Pancreas (tissue), 10 donors: ENCODE measurements at regions not wholly inside any gene's neighbourhood (a gene's known extent, or its start where the extent isn't known, plus 50 kb on each side); places are given as distances from the start of the nearest gene placed in this dataset.

Experiments used
- ATAC-seq, 4 donors: fragments of 200-7000 bp; cut with Tn5 transposase; one replicate each; pipeline versions ENCODE4 v1.8.0 to v1.9.1; 2020; ENCODE audit warnings: mild to moderate bottlenecking in 4 of 4, moderate library complexity in 4 of 4
- DNase-seq, 6 donors: peaks; one replicate each; pipeline ENCODE4 v3.0.0-alpha.2; 2020
- FAIRE-seq: peaks from 2 replicates; lab custom pipeline; 2012; peaks lifted over from hg19 to GRCh38; lab: Jason Lieb, UNC
- H3K27ac ChIP-seq, 4 donors: fragments of 200-600 bp; sonication (generic); 1 replicate in 3 of 4; 2 replicates in 1 of 4; pipeline versions ENCODE4 v1.5.0 to v1.8.0; 2020
- H3K27me3 ChIP-seq, 4 donors: fragments of 200-600 bp; one replicate each; pipeline ENCODE4 v1.8.0; 2021
- H3K36me3 ChIP-seq, 3 donors: fragments of 200-600 bp; sonication (generic) in 1 of 3; one replicate each; pipeline versions ENCODE4 v1.5.0 to v1.8.0; 2020 to 2021
- H3K4me1 ChIP-seq, 3 donors: fragments of 200-600 bp; one replicate each; pipeline ENCODE4 v1.8.0; 2021
- H3K4me3 ChIP-seq, 4 donors: fragments of 200-600 bp; sonication (generic) in 2 of 4; one replicate each; pipeline versions ENCODE4 v1.5.0 to v1.8.0; 2020 to 2021
- H3K9me3 ChIP-seq, 4 donors: fragments of 200-600 bp; one replicate each; pipeline ENCODE4 v1.8.0; 2021
- WGBS, 2 donors: extraction: QIAGEN DNeasy Blood & Tissue Kit; methylation state at CpG; one replicate each; pipeline ENCODE4 v1.1.7; 2013; 5-methylcytosine and 5-hydroxymethylcytosine counted together
- intact Hi-C, 3 donors: fragments of 100-400 bp; cut with DNase I; formaldehyde crosslinking; loops; one replicate each; pipeline versions ENCODE4 v1.11.1 to v1.14.2; 2022
- TF ChIP-seq, protein P1 (sequence below), 4 donors: fragments of 200-600 bp; sonication (generic) in 3 of 4; IDR thresholded peaks; one replicate each; pipeline versions ENCODE4 v1.5.0 to v1.8.0; 2021; ENCODE audit warnings: antibody characterized with exemption in 4 of 4
- donor health status: healthy with polysubstance abuse.
- donor health status: DM: no; HTN: no; CAD: no; lungs with moderate emphysema.
- donor health status: DM: no; HTN: no; CAD: no.
- donor health status: control.
- donor health status: control.
- donor health status: Bipolar disorder and iron deficiency.
- donor health status: DM: yes; HTN: yes; CAD: no.
- donor health status: DM: no; HTN: no; CAD: no.
- donor health status: DM: no; HTN: no; CAD: no.
- donor health status: DM: yes; HTN: yes; CAD: no.

DNA sequence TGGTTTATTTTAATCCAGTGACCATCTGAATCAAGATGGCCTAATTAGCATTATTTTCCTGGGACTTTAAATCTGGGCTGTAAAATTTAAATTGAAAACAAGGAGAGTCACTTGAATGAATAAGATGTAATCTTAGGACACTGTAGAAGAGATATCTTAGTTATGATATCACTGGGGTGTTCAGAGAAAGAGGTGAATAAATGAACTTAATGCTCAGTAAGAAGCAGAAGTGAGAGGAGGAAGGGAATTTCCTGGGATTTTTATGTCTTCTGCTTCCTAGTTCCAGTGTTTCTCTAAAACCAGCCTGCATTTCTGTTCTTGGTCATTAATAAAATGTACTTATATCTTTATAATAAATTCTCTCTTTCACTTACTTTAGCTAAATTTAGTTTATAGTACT, 136.8 kb upstream of the PTPRK start:
- Histone ChIP-seq H3K4me3 (no peak overlapping the region), H3K36me3 (no peaks in the 10 kb centered on the region), H3K4me1 (no peaks in the 10 kb centered on the region), H3K27ac (no peak overlapping the region), H3K9me3 (no peaks in the 10 kb centered on the region), H3K27me3 (no peaks in the 10 kb centered on the region)
- no peak for FAIRE-seq
- TF ChIP-seq, protein P1, sequence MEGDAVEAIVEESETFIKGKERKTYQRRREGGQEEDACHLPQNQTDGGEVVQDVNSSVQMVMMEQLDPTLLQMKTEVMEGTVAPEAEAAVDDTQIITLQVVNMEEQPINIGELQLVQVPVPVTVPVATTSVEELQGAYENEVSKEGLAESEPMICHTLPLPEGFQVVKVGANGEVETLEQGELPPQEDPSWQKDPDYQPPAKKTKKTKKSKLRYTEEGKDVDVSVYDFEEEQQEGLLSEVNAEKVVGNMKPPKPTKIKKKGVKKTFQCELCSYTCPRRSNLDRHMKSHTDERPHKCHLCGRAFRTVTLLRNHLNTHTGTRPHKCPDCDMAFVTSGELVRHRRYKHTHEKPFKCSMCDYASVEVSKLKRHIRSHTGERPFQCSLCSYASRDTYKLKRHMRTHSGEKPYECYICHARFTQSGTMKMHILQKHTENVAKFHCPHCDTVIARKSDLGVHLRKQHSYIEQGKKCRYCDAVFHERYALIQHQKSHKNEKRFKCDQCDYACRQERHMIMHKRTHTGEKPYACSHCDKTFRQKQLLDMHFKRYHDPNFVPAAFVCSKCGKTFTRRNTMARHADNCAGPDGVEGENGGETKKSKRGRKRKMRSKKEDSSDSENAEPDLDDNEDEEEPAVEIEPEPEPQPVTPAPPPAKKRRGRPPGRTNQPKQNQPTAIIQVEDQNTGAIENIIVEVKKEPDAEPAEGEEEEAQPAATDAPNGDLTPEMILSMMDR (IDR thresholded peaks at IDR 0.05): no peak
- ATAC-seq: peak in 1 of 4 donors; percentile 36
- intact Hi-C loops: no loop called here
- DNase-seq: no peak

DNA sequence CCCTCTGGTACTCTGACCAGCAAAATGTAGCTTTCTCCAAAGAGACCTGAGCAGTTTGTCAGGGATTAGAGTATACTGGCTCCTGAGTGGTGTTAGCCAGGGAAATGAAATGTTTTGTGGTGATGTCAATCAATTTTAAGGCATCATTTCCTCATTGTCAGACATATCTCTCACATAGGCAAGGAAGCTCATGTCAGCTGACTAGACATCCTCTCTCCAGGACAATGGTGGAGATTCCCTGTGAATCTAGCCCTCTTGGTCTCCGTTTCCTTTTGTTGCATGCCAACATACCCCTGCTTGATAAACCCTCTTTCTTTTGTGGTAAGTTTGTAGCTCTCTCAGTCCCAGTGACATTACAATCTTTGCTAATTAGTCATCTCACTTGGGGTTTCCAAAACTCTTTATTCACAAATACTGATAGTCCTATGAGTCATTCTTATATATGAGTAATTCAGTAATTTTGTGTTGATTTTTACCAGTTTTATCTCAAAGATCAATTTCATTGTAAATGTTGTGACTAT, 135.6 kb upstream of the PTPRK start:
- Histone ChIP-seq H3K36me3 (no peaks in the 10 kb centered on the region), H3K27ac (no peak overlapping the region), H3K4me3 (no peak overlapping the region), H3K27me3 (no peaks in the 10 kb centered on the region), H3K4me1 (no peaks in the 10 kb centered on the region), H3K9me3 (no peaks in the 10 kb centered on the region)
- DNase-seq (no peak), FAIRE-seq (peak; percentile 59), ATAC-seq (peak in 2 of 4 donors; percentile 72 to 74)
- TF ChIP-seq, protein P1 (IDR thresholded peaks at IDR 0.05): no peak
- WGBS, 2 donors: 62 to 68% methylated on average over 1 of the region's 1 CpG
- intact Hi-C loops: no loop called here

DNA sequence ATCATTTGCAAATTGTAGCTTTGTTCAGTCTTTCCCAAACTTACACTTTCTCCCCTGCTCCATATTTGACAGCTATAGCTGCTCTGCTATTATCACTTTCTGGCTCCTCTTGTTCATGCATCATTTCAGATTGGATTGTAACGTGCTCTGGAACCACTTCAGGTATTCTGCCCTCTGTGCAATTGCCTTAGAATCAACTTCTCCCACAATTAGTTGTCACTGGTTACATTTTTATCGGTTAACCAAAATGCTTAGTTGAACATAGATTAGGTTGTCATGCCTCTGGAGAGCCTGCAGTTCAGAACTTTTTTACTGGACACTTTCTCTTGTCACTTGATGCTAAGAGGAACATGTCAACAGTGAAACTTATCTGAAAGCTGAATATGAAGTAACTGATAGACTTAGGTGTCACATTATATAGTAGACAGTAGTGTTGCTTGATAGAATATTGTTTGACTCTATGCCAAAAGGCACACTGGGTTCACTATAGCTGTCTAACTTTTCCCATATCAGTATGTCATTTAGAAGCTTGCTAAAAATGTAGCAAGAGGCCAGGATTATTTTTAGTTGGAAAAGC, 127.7 kb upstream of the PTPRK start:
- no peak for FAIRE-seq
- H3K4me3 ChIP-seq: no peak overlapping the region
- 73 to 74% methylated on average over 2 of the region's 2 CpGs for WGBS, 2 donors
- TF ChIP-seq, protein P1 (IDR thresholded peaks at IDR 0.05): no peak
- H3K36me3 ChIP-seq: no peaks in the 10 kb centered on the region
- DNase-seq: no peak
- no peak for ATAC-seq
- H3K4me1 ChIP-seq: no peaks in the 10 kb centered on the region
- H3K27me3 ChIP-seq: no peaks in the 10 kb centered on the region
- intact Hi-C loops: no loop called here
- no peaks in the 10 kb centered on the region for H3K9me3 ChIP-seq
- no peak overlapping the region for H3K27ac ChIP-seq

DNA sequence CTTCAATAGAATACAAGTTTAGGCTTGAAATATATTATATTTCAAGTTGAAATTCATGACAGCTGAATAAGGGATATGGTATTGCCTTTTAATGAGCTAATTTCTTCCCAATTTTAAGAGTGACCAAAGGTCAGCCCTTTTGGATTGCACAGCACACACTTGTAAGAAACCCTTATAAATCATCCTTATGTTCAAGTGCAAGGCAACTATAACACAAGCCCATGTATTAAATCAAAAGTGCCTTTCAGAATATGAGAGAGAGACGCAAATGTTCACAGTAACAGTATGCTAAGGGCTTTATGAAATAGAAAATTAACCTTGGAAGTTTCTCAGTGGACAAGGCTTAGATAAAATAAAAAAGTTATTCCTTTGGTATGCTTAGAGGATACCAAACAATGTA, 121.7 kb upstream of the PTPRK start:
- ATAC-seq: no peak
- Histone ChIP-seq H3K4me3 (no peak overlapping the region), H3K4me1 (no peaks in the 10 kb centered on the region), H3K27me3 (no peaks in the 10 kb centered on the region), H3K27ac (no peak overlapping the region), H3K9me3 (no peaks in the 10 kb centered on the region), H3K36me3 (no peaks in the 10 kb centered on the region)
- 82 to 98% methylated on average over 1 of the region's 1 CpG for WGBS, 2 donors
- TF ChIP-seq, protein P1 (IDR thresholded peaks at IDR 0.05): no peak
- no peak for DNase-seq
- intact Hi-C loops: no loop called here
- no peak for FAIRE-seq

DNA sequence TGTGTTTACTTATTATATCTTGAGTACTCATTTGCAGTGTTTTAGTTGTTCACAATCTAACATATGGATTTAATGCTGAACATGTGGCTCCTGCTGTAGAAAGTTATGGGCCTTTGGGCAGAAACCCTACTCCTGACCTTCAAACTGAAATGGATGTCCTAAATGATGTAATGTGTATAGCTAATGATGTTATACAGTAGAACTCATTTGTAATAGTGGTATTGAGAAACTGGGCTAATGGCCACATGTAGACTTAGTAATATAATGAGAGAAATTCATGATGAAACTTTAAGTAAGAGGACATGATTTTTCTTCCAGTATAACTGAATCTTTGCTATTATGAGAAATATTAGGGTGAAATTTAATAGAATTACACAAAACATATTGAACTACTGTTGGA, 121.3 kb upstream of the PTPRK start:
- TF ChIP-seq, protein P1 (IDR thresholded peaks at IDR 0.05): no peak
- H3K4me1 ChIP-seq: no peaks in the 10 kb centered on the region
- ATAC-seq (no peak), DNase-seq (no peak), FAIRE-seq (no peak)
- H3K27me3 ChIP-seq: no peaks in the 10 kb centered on the region
- H3K27ac ChIP-seq: no peak overlapping the region
- no peaks in the 10 kb centered on the region for H3K36me3 ChIP-seq
- intact Hi-C loops: no loop called here
- H3K9me3 ChIP-seq: no peaks in the 10 kb centered on the region
- H3K4me3 ChIP-seq: no peak overlapping the region
